Mesendoderm (in vitro differentiated cells): ENCODE measurements at regions not wholly inside any gene's neighbourhood (a gene's known extent, or its start where the extent isn't known, plus 50 kb on each side); places are given as distances from the start of the nearest gene placed in this dataset.

Experiments
- DNase-seq: peaks from one replicate; pipeline ENCODE4 v3.0.0; 2013
- H2AK5ac ChIP-seq: 2 replicates; pipeline ENCODE4 v1.6.1; 2013; ENCODE audit warnings: low read length, inconsistent platforms
- H2BK120ac ChIP-seq: 2 replicates; pipeline ENCODE4 v1.6.1; 2013; ENCODE audit warnings: low read depth, mild to moderate bottlenecking, low read length, moderate library complexity, mixed read lengths
- H2BK15ac ChIP-seq: replicated peaks from 2 replicates; pipeline ENCODE4 v1.6.1; 2013; ENCODE audit warnings: low read depth, mild to moderate bottlenecking, moderate library complexity
- H2BK5ac ChIP-seq: 2 replicates; pipeline ENCODE4 v1.6.1; 2013; ENCODE audit warnings: low read length, inconsistent platforms
- H3K18ac ChIP-seq: 2 replicates; pipeline ENCODE4 v1.6.1; 2013; ENCODE audit warnings: mild to moderate bottlenecking, low read length, mixed read lengths
- H3K23ac ChIP-seq: one replicate; pipeline ENCODE4 v1.6.1; 2013; ENCODE audit warnings: low read length
- H3K27ac ChIP-seq: 2 replicates; pipeline ENCODE4 v1.5.1; 2013; ENCODE audit warnings: low read depth, mild to moderate bottlenecking, inconsistent platforms, low read length, moderate library complexity
- H3K27me3 ChIP-seq: 2 replicates; pipeline ENCODE4 v1.6.1; 2013; ENCODE audit warnings: low read length, control low read depth, mild to moderate bottlenecking, inconsistent platforms; ENCODE audit not compliant: insufficient read depth, poor library complexity
- H3K36me3 ChIP-seq: 2 replicates; pipeline ENCODE4 v1.6.1; 2013; ENCODE audit warnings: low read length, inconsistent platforms; ENCODE audit not compliant: control insufficient read depth, insufficient read depth
- H3K4ac ChIP-seq: one replicate; pipeline ENCODE4 v1.6.1; 2013; ENCODE audit warnings: low read depth, mild to moderate bottlenecking, low read length, moderate library complexity
- H3K4me1 ChIP-seq: 2 replicates; pipeline ENCODE4 v1.6.1; 2013; ENCODE audit warnings: low read depth, low read length, inconsistent platforms; ENCODE audit not compliant: control insufficient read depth
- H3K4me2 ChIP-seq: 2 replicates; pipeline ENCODE4 v1.6.1; 2013; ENCODE audit warnings: low read length
- H3K4me3 ChIP-seq: 2 replicates; pipeline ENCODE4 v1.5.1; 2013; ENCODE audit warnings: mild to moderate bottlenecking, low read length
- H3K56ac ChIP-seq: one replicate; pipeline ENCODE4 v1.6.1; 2013; ENCODE audit warnings: low read length
- H3K79me1 ChIP-seq: 2 replicates; pipeline ENCODE4 v1.6.1; 2013; ENCODE audit warnings: low read length, inconsistent platforms
- H3K79me2 ChIP-seq: 2 replicates; pipeline ENCODE4 v1.6.1; 2013; ENCODE audit warnings: mild to moderate bottlenecking, low read length; ENCODE audit not compliant: control insufficient read depth, insufficient read depth
- H3K9ac ChIP-seq: 2 replicates; pipeline ENCODE4 v1.6.1; 2013; ENCODE audit warnings: low read length, inconsistent platforms
- H4K5ac ChIP-seq: one replicate; pipeline ENCODE4 v1.6.1; 2013; ENCODE audit warnings: low read length
- H4K8ac ChIP-seq: one replicate; pipeline ENCODE4 v1.6.1; 2013; ENCODE audit warnings: low read depth, mild to moderate bottlenecking, control low read depth, low read length, moderate library complexity
- WGBS: extraction: QIAGEN DNeasy Blood & Tissue Kit; methylation state at CpG from one replicate; pipeline ENCODE4 v1.1.7; 2013; ENCODE audit warnings: low lambda C conversion rate, missing lambda C conversion rate; ENCODE audit not compliant: insufficient coverage; ENCODE audit errors: extremely low coverage; 5-methylcytosine and 5-hydroxymethylcytosine counted together

- no peak overlapping the region for H4K5ac ChIP-seq
- peak overlapping the region; percentile 43 for H3K56ac ChIP-seq
- peak overlapping the region; percentile 8 for H3K4ac ChIP-seq
- H2AK5ac ChIP-seq: peak overlapping the region; percentile 56
- no peak overlapping the region for H2BK15ac ChIP-seq
- H2BK120ac ChIP-seq: no peak overlapping the region
- no peaks in the 10 kb centered on the region for H3K27me3 ChIP-seq
- peak overlapping the region; percentile 10 for H3K23ac ChIP-seq
- peaks cover 3% of the 10 kb centered on the region for H3K4me1 ChIP-seq
- no peak overlapping the region for H3K4me3 ChIP-seq
- H2BK5ac ChIP-seq: peak overlapping the region; percentile 44
- no CpG with 5 or more reads among the region's 3 CpGs for WGBS
- no peak overlapping the region for H3K9ac ChIP-seq
- no peaks in the 10 kb centered on the region for H3K36me3 ChIP-seq
- H3K79me2 ChIP-seq: no peaks in the 10 kb centered on the region
- DNase-seq: peak; percentile 82
- H3K27ac ChIP-seq: no peak overlapping the region
- no peak overlapping the region for H4K8ac ChIP-seq
- no peak overlapping the region for H3K4me2 ChIP-seq
- no peaks in the 10 kb centered on the region for H3K79me1 ChIP-seq
- H3K18ac ChIP-seq: no peak overlapping the region
Measured at GRCh38 chr2:149648282-149649030, 60.9 kb upstream of the MMADHC start.

- Histone ChIP-seq H3K4ac (no peak overlapping the region), H3K9ac (no peak overlapping the region), H3K79me1 (no peaks in the 10 kb centered on the region), H3K4me3 (no peak overlapping the region), H4K5ac (no peak overlapping the region), H2BK15ac (no peak overlapping the region), H3K18ac (no peak overlapping the region), H3K27me3 (no peaks in the 10 kb centered on the region), H3K4me2 (no peak overlapping the region), H3K27ac (no peak overlapping the region), H2BK120ac (no peak overlapping the region), H3K79me2 (no peaks in the 10 kb centered on the region), H2BK5ac (no peak overlapping the region), H3K36me3 (no peaks in the 10 kb centered on the region), H3K56ac (no peak overlapping the region), H3K23ac (no peak overlapping the region), H3K4me1 (peaks cover 3% of the 10 kb centered on the region), H4K8ac (no peak overlapping the region), H2AK5ac (no peak overlapping the region)
- DNase-seq: no peak
Measured at GRCh38 chr2:149645391-149645790, 57.8 kb upstream of the MMADHC start.
